GM21786 (cell line): ENCODE measurements at regions not wholly inside any gene's neighbourhood (a gene's known extent, or its start where the extent isn't known, plus 50 kb on each side); places are given as distances from the start of the nearest gene placed in this dataset.
"Not testable (repeated sequence)": the region's sequence is repeated elsewhere in the genome, so short reads cannot be mapped to it uniquely, and the experiment has no call there.

Experiments used
- ATAC-seq: cut with Tn5 transposase; IDR thresholded peaks from one replicate; pipeline ENCODE4 v1.9.1; 2021; ENCODE audit not compliant: unreplicated experiment

DNA sequence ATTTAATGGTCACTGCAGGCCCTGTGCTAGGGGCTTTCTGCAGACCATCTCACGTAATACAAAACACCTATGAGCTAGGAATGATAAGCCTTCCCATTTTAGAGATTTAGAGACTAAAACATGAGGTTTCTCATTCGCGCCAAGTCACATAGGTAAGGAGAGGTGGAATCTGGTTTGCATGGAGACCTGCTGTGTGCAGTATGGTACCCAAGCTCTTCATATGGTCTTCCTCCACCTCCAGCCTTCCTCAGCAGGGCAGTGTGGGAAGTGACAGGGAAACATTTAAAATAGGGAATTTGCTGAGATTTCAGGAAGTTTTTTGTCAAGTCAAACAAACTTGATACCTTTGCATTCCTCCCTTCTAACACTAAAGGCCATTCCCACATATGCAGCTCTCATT, 337.6 kb downstream of the IL20RB start:
- no peak for ATAC-seq

DNA sequence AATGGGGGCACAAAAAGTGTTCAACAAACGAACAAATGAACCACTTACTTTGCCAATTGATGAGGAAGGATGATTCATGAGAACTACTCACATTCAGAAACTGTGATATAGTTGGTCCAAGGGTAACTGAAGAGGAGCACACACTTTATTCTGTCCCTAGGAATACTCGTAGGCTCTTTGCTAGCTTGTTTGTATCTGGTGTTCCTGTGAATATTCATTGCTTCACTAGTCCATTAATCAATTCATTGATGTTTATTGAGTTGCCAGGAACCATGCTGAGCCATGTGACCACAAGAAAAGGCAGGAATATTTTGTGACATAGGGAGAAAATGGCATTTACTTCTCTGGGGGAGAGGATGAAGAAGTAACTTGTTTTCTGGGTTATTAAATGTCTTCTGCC, 338.3 kb downstream of the IL20RB start:
- no peak for ATAC-seq

DNA sequence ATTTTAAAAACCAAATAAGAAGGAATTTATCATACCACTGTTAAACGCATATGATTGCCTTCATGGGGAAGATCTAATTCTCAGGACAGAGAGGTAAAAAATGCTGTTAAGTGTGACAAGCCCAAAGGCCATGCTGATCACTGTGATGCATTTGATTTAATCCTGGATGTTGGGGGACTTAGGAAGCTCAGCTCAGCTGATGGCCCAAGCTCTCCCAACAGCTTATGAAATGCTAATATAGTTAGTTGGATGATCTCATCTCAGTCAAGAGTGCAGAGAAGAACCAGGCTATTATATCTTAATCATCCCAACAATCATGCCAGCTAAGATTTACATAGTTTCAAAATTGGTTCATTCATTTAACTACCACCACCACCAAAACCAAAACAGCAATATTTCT, 340.0 kb downstream of the IL20RB start:
- no peak for ATAC-seq

DNA sequence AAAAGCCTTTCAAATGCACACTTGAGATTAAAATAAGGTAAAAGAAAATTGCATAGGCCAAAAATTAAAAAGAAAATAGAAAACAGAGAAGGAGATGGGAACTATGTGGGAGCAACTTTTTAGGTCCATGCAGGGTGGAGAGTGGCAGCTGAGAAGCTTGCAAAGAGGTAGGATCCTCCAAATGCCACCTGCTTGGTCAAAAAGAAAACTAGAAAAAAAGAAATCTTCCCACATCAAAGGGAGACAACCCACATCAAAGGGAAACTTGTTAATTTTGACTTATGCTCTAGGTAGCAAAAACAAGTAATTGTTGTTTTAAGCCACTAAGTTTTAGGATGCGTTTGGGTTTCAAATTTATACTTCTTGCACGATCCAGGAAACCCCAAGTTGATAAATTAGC, 342.9 kb downstream of the IL20RB start:
- no peak for ATAC-seq

DNA sequence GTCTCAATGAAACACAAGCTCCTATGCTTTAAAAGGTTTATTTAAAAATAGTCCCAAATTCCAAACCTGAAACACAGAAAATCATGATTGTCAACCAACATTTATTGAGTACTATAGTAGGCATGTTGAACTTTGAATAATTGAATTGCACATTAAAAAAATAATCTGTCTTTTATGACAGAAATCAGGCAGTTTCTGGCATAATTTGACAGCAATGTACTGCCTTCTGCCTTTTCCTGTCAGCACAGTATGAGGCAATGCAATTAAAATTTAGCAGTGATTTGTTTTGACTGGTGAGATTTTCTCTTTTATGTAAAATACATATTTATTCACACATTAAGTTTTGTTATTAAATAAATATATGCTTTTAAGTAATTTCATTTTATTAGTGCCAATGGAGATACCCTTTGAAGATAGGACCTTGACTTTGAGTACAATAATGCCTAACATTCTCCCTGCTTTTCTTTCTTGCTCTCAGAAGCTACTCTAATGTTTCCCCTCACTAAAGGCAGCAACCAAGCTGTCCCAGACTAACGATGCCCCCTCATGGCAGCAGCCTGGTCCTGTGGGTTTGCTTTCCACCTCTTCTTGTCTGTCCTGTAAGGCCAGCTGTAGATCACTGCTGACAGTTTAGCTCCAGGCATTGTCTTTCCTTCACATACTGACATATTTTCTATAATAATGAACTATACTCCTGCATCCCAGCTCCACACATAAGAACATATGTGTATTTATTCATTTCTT, 346.7 kb downstream of the IL20RB start:
- ATAC-seq: no peak

DNA sequence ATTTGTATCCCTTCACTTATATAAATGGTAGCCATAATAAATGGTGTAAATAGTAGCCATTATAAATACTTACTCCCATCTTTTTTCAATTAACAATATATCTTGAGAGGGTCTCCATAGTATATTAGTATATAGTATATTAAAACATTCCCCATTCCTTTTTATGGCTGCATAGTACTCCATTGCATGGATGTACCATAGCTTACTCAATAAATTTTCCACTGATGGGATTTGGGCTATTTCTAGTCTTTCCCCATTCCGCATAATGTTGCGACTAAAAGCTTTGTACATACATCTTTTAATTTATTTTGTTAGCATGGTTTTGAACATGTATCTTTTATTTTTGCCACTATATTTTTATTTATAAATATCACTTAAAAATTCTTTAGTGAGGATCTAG, 366.3 kb downstream of the IL20RB start:
- no peak for ATAC-seq

DNA sequence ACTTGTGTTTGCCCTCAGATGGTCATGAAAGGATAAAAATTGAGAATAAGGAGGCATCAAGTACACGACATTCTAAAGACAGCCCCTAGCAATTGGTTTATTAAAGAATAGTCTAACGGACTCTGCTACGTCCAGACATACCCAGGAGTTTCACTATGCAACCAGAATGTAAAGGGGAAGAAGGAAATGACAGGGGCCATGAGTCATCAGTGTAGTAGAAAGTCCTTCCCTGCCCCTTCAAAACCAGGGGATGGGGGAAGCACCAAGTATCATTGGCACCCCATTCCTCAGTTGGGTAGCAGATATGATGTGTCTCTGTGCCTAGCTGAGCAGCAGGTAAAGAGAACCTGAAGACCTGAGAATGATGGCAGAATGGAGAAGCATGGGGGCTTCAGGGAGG, 367.4 kb downstream of the IL20RB start:
- ATAC-seq: peak; percentile 76

DNA sequence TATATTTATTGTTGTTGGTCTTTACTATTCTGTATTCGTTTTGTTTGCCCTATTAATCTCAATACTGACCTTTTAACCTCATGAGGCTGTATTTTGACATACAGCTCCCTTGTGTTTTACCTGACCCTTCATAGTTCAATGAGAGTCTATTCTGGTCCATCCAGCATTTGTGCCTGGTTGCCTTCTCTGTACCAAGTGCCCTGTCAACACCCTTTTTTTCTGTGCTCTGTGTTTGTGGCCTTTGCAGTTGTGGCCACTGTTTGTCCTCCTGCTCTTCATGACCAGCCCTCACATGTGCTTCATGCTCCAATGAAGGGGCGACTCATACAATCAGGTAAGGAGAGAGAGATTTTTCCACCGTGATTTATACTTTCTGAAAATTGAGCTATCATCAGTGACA, 368.2 kb downstream of the IL20RB start:
- no peak for ATAC-seq

DNA sequence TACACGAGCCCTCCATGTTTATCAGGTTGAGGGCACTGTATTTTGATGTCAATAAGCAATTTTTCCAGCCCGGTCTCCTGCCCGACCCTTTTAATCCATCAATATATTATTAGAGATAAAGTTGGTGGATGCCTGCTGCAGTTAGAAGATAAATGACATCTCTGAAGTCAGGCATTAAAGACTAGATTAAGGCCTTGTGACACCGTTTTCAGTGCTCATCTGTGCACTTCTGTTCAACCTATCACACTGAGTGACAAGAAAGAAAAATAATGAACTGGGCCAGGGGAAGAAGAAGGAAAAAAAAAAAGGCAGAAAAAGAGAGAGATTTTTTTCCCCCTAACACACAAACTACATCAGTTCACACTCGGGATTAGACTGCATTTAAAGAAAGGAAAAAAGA, 371.8 kb downstream of the IL20RB start:
- no peak for ATAC-seq

DNA sequence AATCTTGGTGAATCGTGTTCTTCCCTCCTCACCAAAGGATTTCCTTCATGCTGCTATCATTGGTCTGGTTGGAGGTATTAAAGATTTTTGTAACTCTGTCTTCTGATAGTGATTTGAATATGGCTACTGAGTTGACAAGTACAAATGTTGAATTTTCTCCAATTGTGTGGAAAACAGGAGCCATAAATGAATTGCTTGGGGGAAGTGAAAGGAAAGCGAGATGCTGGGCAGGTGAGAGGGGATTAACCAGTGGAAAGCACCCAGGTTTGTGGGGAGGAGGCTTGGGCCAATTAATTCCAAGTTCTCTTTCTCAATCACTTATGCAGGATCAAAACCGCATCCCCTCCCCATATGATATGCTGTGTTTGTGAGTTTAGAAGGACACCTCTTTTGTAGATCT, 372.5 kb downstream of the IL20RB start:
- ATAC-seq: peak; percentile 31

DNA sequence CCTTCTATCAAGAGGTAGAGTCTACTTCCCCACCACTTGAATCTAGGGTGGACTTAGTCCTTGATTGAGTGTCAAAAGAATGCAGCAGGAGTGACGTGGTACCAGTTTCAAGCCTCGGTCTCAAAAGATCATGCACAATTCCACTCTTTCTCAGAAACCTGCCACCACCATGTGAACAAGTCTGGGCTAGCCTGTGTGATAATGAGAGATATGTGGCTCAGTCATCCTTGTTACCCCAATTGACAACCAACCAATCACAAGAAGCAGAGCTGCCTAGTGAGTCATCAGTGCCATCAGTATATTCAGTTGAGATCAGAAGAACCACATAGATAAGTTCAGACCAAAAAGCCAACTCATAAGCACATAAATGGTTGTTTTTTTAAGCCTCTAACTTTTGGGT, 374.5 kb downstream of the IL20RB start:
- ATAC-seq: peak; percentile 51

DNA sequence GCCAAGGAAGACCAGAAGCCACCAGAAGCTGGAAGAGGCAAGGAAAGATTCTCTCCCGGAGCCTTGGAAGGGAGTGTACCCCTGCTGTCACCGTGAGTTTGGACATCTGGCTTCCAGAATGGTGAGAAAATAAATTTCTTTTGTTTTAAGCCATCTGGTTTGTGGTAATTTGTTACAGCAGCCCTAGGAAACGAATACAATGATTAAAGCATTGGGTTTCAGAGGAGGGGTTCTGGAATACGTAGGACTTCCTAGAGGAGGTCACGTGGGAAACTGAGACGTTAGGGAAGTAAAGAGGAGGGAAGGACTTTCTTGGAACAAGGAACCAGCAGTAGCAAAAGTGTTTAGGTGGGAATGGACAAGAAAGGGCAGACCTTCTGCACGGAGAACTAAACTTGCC, 377.7 kb downstream of the IL20RB start:
- ATAC-seq: no peak

DNA sequence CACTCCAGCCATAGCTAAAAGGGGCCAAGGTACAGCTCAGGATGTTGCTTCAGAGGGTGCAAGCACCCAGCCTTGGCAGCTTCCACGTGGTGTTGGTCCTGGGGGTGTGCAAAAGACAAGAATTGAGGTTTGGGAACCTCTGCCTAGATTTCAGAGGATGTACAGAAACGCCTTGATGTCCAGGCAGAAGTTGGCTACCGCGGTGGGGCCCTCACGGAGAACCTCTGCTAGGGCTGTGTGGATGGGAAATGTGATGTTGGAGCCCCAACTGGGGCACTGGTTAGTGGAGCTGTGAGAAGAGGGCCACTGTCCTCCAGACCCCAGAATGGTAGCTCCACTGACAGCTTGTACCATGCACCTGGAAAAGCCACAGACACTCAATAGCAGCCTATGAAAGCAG, 380.6 kb downstream of the IL20RB start:
- not testable (repeated sequence) for ATAC-seq

DNA sequence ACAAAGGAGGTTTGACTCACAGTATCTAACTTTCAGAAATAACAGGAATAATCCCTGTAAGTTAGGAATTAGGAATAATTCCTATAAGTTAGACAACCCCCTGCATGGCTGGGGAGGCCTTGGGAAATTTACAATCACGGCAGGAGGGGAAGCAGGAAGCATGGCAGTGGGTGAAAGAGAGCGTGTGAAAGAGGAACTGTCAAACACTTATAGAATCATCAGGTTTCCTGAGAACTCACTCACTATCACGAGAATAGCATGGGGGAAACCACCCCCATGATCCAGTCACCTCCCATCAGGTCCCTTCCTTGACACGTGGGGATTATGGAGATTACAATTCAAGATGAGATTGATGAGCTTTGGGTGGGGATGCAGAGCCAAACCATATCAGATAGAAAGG, 385.5 kb downstream of the IL20RB start:
- ATAC-seq: no peak

DNA sequence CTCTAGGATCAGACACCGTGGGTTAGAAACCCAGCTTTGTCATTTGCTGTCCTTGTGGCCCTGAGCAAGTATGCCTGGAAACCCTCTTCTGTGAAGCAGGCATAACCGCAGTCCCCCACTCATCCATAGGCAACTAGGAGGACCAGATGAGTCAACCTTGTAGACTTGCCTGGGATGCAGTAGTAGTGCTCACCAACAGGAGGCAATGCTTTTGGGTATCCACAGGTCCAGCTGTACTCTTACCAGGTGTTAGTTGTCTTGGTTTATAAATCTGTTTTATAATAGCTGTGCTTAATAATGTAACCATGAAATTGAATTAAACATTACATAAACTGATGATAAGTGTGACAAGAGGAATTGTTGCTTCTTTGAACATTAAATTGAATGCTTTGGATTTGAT, 389.3 kb downstream of the IL20RB start:
- ATAC-seq: no peak

DNA sequence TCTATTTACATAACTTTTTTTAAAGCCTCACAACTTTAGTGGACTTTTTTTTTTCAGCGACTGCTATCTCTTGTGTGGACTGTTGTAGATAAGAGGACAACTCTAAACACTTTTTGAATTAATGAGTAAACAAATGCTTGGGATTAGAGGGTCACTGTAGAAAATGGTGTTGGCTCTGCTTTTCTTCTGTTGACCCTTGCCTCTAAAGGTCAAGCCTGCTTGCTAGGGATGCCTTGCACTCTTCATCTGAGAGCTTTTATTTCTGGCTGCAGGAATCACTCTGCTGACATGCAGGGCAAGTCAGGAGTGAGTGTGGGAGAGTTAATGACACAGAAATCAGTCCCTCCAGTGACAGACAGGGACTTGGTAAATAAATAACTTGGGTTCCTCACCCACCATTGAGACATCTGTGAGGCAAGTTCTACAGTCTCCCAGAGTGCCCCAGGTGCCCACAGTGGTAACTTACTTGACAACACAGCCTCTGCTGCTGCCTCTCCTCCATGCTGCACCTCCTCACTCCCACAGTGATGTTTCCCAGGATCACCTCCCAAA, 390.1 kb downstream of the IL20RB start:
- ATAC-seq: no peak

DNA sequence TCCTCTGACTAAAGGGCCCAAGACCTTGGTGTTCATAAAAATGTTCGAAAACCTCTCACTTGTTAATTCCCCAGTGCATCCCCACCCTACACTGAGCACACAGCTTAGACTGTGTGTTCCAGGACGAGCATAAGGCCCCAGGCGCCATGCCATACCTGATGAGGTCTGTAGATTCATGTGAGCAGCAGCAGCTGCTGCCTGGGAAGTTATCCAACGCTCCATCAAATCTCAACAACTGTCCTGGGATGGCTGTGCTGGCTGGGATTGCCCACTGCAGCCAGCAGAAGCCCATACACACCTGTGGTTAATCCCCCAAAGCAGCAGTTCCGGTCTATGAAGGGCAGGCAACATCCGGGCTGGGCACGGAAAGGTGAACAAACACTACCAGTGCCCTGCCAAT, 391.2 kb downstream of the IL20RB start:
- ATAC-seq: no peak

DNA sequence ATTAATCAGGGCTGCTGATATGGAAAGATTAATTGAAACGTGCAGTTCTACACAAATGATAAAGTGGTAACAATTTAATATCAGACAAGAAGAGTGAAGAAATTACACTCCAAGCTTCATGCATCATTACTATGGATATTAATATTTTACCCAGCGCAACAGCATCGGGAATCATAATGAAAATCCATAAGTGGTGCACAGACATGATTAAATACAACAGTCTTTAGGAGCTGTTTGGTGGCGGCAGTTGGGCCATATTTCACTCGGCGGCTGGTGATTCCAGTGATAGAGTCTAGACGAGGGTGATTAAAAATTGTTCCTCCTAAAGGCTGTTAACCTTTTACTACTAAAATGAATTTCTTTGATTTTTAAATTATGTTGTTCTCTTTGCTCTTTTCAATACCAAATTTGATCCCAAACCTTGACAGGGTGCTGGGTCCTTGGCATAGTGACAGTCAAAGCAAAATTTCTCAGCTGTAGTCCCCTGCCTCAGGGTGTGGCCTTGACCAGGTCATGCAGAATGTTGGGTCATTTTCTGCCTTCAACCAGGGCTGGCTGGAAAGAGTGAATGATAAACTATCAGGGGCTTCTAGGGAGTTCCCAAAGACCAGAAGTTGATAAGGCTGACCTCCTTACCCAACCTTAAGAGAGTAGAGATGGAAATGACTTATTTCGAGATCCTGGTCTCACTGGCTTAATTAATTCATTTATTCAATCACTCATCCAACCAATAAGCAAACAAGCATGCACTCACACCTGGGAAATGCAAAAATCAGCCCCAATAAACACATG, 392.0 kb downstream of the IL20RB start:
- ATAC-seq: no peak

DNA sequence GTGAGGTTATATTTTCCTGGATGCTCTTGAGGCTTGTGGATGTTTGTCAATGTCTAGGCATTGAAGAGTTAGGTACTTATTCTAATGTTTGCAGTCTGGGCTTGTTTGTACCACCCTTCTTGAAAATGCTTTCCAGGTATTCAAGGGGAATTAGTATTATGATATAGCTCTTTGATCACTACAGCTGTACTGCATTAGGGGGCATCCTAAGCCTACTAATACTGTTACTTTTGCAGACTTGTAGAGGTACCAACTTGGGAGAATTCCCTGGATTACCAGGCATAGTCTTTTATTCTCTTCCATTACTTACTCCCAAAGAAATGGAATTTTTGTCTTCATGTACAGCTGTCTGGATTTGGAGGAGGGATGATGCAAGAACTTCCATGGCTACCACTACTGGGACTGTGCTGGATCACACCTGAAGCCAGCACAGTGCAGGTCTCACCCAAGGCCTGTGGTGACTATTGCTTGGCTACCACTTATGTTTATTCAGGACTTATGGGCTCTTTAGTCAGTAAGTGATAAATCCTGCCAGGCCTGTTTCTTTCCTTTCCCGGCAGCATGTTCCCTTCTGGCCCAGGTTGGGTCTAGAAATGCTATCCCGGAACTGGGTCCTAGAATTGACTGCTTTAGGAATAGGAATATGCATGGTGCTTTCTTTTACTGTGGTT, 402.9 kb downstream of the IL20RB start:
- ATAC-seq: no peak

DNA sequence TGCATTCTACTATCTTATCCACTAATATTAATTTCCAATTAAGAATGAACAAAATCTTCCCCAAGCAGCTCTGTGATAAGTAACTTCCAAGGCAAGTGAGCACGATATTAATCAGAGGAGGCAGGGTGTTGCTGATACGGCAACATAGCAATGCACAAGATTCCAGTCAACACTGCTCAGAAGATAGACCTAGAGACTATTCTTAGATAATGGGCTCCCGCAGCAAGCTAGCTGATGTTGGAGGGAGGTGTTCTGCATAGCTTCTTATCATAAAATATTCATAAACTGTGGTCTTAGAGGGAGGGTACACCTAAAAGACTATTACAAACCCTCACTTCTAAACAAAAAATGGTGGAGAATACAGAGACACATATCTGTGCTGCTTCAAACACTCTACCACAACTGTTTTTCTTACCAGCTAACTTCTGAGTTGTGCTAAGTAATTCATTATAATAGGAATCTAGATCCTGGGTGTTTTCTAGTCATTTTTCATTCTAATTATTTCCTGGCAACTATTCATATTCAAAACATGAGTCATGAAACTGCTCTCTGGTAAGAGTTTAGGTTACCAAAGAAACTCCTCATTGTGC, 382.0 kb upstream of the SOX14 start:
- ATAC-seq: no peak

DNA sequence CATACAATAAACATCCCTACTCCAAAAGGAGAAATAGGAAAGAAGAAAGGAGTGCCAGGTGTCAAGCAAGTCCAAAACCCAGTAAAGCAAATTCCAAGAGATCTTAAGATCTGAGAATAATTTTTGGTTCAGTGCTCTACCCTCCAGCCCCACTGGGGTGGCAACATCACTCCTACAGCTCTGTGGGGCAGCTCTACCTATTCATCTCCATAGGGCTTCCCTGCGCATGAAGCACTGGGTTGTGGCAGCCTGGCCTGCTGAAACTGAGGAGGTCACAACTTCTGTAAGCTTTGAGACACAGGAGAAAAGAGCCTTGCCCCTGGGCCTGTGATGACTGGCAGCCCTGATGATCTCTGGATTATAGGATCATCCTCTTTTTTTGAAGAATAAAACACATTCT, 378.2 kb upstream of the SOX14 start:
- no peak for ATAC-seq
